Stomach smooth muscle (tissue), 2 donors: ENCODE measurements at regions not wholly inside any gene's neighbourhood (a gene's known extent, or its start where the extent isn't known, plus 50 kb on each side); places are given as distances from the start of the nearest gene placed in this dataset.
"Not testable (repeated sequence)": the region's sequence is repeated elsewhere in the genome, so short reads cannot be mapped to it uniquely, and the experiment has no call there.

Experiments
- H3K27ac ChIP-seq: one replicate; pipeline ENCODE4 v1.7.0; 2013; ENCODE audit warnings: mild to moderate bottlenecking, low read length, inconsistent platforms
- H3K27me3 ChIP-seq, 2 donors: one replicate each; pipeline ENCODE4 v1.7.0; 2013; ENCODE audit warnings: low read length in 2 of 2; ENCODE audit not compliant: insufficient read depth in 2 of 2, control insufficient read depth in 1 of 2
- H3K36me3 ChIP-seq, 2 donors: one replicate each; pipeline ENCODE4 v1.7.0; 2013; ENCODE audit warnings: low read length in 2 of 2; ENCODE audit not compliant: control insufficient read depth in 2 of 2, insufficient read depth in 2 of 2
- H3K4me1 ChIP-seq: one replicate; pipeline ENCODE4 v1.7.0; 2013; ENCODE audit warnings: low read length; ENCODE audit not compliant: control insufficient read depth, insufficient read depth
- H3K4me3 ChIP-seq, 2 donors: one replicate each; pipeline ENCODE4 v1.7.0; 2013; ENCODE audit warnings: low read length in 2 of 2
- H3K9ac ChIP-seq, 2 donors: one replicate each; pipeline ENCODE4 v1.7.0; 2013; ENCODE audit warnings: low read length in 2 of 2, mild to moderate bottlenecking in 1 of 2
- H3K9me3 ChIP-seq, 2 donors: one replicate each; pipeline ENCODE4 v1.7.0; 2013; ENCODE audit warnings: low read length in 2 of 2; ENCODE audit not compliant: control insufficient read depth in 2 of 2
- donor health status: healthy.
- donor health status: Pancreatic carcinoma.

GRCh38 chr7:76924756-76925155 lies 107.4 kb downstream of the SPDYE17 start:
- H3K4me3 ChIP-seq, H3K27ac ChIP-seq: not testable (repeated sequence)

GRCh38 chr7:76918619-76919018 lies 113.5 kb downstream of the SPDYE17 start:
- H3K9ac ChIP-seq, H3K4me3 ChIP-seq, H3K4me1 ChIP-seq, H3K36me3 ChIP-seq, H3K9me3 ChIP-seq, H3K27me3 ChIP-seq, H3K27ac ChIP-seq: not testable (repeated sequence)

More at GRCh38 chr7:76924756-76925155, 107.4 kb downstream of the SPDYE17 start:
- not testable (repeated sequence) for H3K4me1 ChIP-seq, H3K9me3 ChIP-seq, H3K27me3 ChIP-seq, H3K9ac ChIP-seq, H3K36me3 ChIP-seq

- not testable (repeated sequence) for H3K4me1 ChIP-seq, H3K27me3 ChIP-seq, H3K27ac ChIP-seq, H3K36me3 ChIP-seq, H3K9me3 ChIP-seq, H3K4me3 ChIP-seq, H3K9ac ChIP-seq
Measured at GRCh38 chr7:76914361-76914760, 117.8 kb downstream of the SPDYE17 start.

- not testable (repeated sequence) for H3K27me3 ChIP-seq, H3K27ac ChIP-seq, H3K4me1 ChIP-seq, H3K36me3 ChIP-seq, H3K9ac ChIP-seq, H3K9me3 ChIP-seq
- peak overlapping the region in 1 of 2 donors; percentile 22 for H3K4me3 ChIP-seq
Measured at GRCh38 chr7:76912011-76912814, 119.9 kb downstream of the SPDYE17 start.

- not testable (repeated sequence) for H3K4me3 ChIP-seq, H3K27ac ChIP-seq, H3K9ac ChIP-seq, H3K9me3 ChIP-seq, H3K27me3 ChIP-seq, H3K36me3 ChIP-seq, H3K4me1 ChIP-seq
Measured at GRCh38 chr7:76904688-76905087, 127.5 kb downstream of the SPDYE17 start.

GRCh38 chr7:76901944-76902710 lies 130.0 kb downstream of the SPDYE17 start:
- not testable (repeated sequence) for H3K36me3 ChIP-seq, H3K4me1 ChIP-seq, H3K27ac ChIP-seq, H3K27me3 ChIP-seq, H3K9me3 ChIP-seq, H3K9ac ChIP-seq, H3K4me3 ChIP-seq

- H3K27ac ChIP-seq, H3K36me3 ChIP-seq: not testable (repeated sequence)
Measured at GRCh38 chr7:76898807-76899206, 133.4 kb downstream of the SPDYE17 start.

GRCh38 chr7:76897007-76897406 lies 135.2 kb downstream of the SPDYE17 start:
- H3K9me3 ChIP-seq, H3K4me1 ChIP-seq, H3K27me3 ChIP-seq, H3K4me3 ChIP-seq, H3K9ac ChIP-seq, H3K36me3 ChIP-seq, H3K27ac ChIP-seq: not testable (repeated sequence)

More at GRCh38 chr7:76898807-76899206, 133.4 kb downstream of the SPDYE17 start:
- not testable (repeated sequence) for H3K9me3 ChIP-seq, H3K9ac ChIP-seq, H3K27me3 ChIP-seq, H3K4me1 ChIP-seq, H3K4me3 ChIP-seq

GRCh38 chr7:76895696-76896095 lies 136.5 kb downstream of the SPDYE17 start:
- H3K9ac ChIP-seq, H3K9me3 ChIP-seq, H3K4me1 ChIP-seq, H3K27ac ChIP-seq, H3K27me3 ChIP-seq, H3K4me3 ChIP-seq, H3K36me3 ChIP-seq: not testable (repeated sequence)

GRCh38 chr7:76891771-76892170 lies 140.4 kb downstream of the SPDYE17 start:
- H3K4me3 ChIP-seq, H3K27ac ChIP-seq, H3K27me3 ChIP-seq, H3K9me3 ChIP-seq, H3K4me1 ChIP-seq, H3K36me3 ChIP-seq, H3K9ac ChIP-seq: not testable (repeated sequence)

GRCh38 chr7:76879733-76880288 lies 152.3 kb downstream of the SPDYE17 start:
- not testable (repeated sequence) for H3K27ac ChIP-seq, H3K27me3 ChIP-seq, H3K4me1 ChIP-seq, H3K9me3 ChIP-seq, H3K9ac ChIP-seq, H3K4me3 ChIP-seq, H3K36me3 ChIP-seq
